ENCODE measurements at regions not wholly inside any gene's neighbourhood (a gene's known extent, or its start where the extent isn't known, plus 50 kb on each side); places are given as distances from the start of the nearest gene placed in this dataset.

- TF ChIP-seq CTCF (conservative IDR thresholded peaks at IDR 0.05 in 1 of 2, IDR thresholded peaks at IDR 0.05 in 1 of 2; ENCODE audit: extremely low read depth in 1 of 2, insufficient read depth in 1 of 2, low read depth in 1 of 2, low read length in 2 of 2) (no peak), EZH2 (IDR thresholded peaks at IDR 0.05; ENCODE audit: borderline replicate concordance, low read length) (no peak)
These were observed 85.0 kb downstream of the BOD1L2 start for GRCh38 chr18:57231864-57232263.

All from mammary epithelial cell (primary cell).